GM12878 (cell line): ENCODE measurements at regions not wholly inside any gene's neighbourhood (a gene's known extent, or its start where the extent isn't known, plus 50 kb on each side); places are given as distances from the start of the nearest gene placed in this dataset.

Source experiments
- ATAC-seq: fragments of 200-7000 bp; cut with Tn5 transposase; 3 replicates; pipeline ENCODE4 v1.9.1; 2020; ENCODE audit warnings: mild to moderate bottlenecking, moderate library complexity
- BruUV-seq: library from RNA; stranded (reverse); fragments of 400-500 nt; replicated peaks from 2 replicates; lab custom pipeline; 2021; lab: Mats Ljungman, UMichigan
- CTCF ChIA-PET: fragments of 300-600 bp; sonication (Branson Sonifier 250); formaldehyde crosslinking; extraction: SDS; loops from one replicate; lab custom pipeline; 2021; ENCODE audit warnings: inconsistent platforms; lab: Yijun Ruan, JAX
- POLR2A ChIA-PET: fragments of 350-600 bp; formaldehyde crosslinking; extraction: SDS; loops from one replicate; lab custom pipeline; 2021; ENCODE audit warnings: inconsistent platforms; lab: Charles Lee
- RAD21 ChIA-PET: fragments of 300-600 bp; sonication (Branson Sonifier 250); formaldehyde crosslinking; loops from one replicate; lab custom pipeline; 2023; ENCODE audit warnings: antibody characterized with exemption; ENCODE audit not compliant: unreplicated experiment; lab: Charles Lee
- SMC1A ChIA-PET: fragments of 300-600 bp; sonication (Branson Sonifier 250); formaldehyde crosslinking; loops from one replicate; lab custom pipeline; 2023; ENCODE audit not compliant: unreplicated experiment, uncharacterized antibody; lab: Charles Lee
- DNase-seq: peaks from one replicate; pipeline ENCODE4 v3.0.0-alpha.2; 2011; ENCODE audit warnings: low read depth, low spot score
- FAIRE-seq: peaks from 3 replicates; lab custom pipeline; 2011; peaks lifted over from hg19 to GRCh38; lab: Jason Lieb, UNC
- H2AFZ ChIP-seq: 2 replicates; pipeline ENCODE4 v1.6.0; 2011; ENCODE audit warnings: low read depth, low read length, control low read depth; ENCODE audit not compliant: control insufficient read depth
- H3K27ac ChIP-seq: 2 replicates; pipeline ENCODE4 v1.5.1; 2011; ENCODE audit warnings: control low read depth; ENCODE audit not compliant: control insufficient read depth, insufficient read depth
- H3K27me3 ChIP-seq, 2 experiments: replicated peaks in 1 of 2; 2 replicates each; pipeline versions ENCODE4 v1.6.0 to v1.6.1; 2011; ENCODE audit warnings: low read length in 1 of 2; ENCODE audit not compliant: control insufficient read depth in 2 of 2, insufficient read depth in 2 of 2
- H3K36me3 ChIP-seq, 2 experiments: 2 replicates each; pipeline ENCODE4 v1.5.1; 2011; ENCODE audit warnings: low read length in 1 of 2; ENCODE audit not compliant: control insufficient read depth in 2 of 2, insufficient read depth in 2 of 2
- H3K4me1 ChIP-seq: 2 replicates; pipeline ENCODE4 v1.6.1; 2011; ENCODE audit warnings: mild to moderate bottlenecking, low read length, moderate library complexity, mixed read lengths; ENCODE audit not compliant: control insufficient read depth, insufficient read depth
- H3K4me2 ChIP-seq: 2 replicates; pipeline ENCODE4 v1.6.0; 2011; ENCODE audit warnings: control low read depth; ENCODE audit not compliant: control insufficient read depth, insufficient read depth
- H3K4me3 ChIP-seq: fragments of 200-600 bp; sonication (generic); 2 replicates; pipeline ENCODE4 v1.5.1; 2016
- H3K79me2 ChIP-seq: 2 replicates; pipeline ENCODE4 v1.6.0; 2011; ENCODE audit warnings: low read length; ENCODE audit not compliant: control insufficient read depth, insufficient read depth
- H3K9ac ChIP-seq: 2 replicates; pipeline ENCODE4 v1.8.0; 2011; ENCODE audit warnings: low read length, control low read depth, mixed read lengths; ENCODE audit not compliant: control insufficient read depth, insufficient read depth
- H3K9me3 ChIP-seq: replicated peaks from 3 replicates; pipeline ENCODE4 v1.5.1; 2011; ENCODE audit warnings: mild to moderate bottlenecking, low read length; ENCODE audit not compliant: control insufficient read depth, insufficient read depth
- H4K20me1 ChIP-seq: 2 replicates; pipeline ENCODE4 v1.6.0; 2011; ENCODE audit not compliant: control insufficient read depth, insufficient read depth
- CREM ChIP-seq: IDR thresholded peaks from 2 replicates; pipeline ENCODE4 v1.6.1; 2014; ENCODE audit warnings: antibody characterized with exemption, low read depth
- E4F1 ChIP-seq: fragments of 450-650 bp; IDR thresholded peaks from 2 replicates; pipeline ENCODE4 v1.6.1; 2018; ENCODE audit warnings: borderline replicate concordance, mild to moderate bottlenecking; ENCODE audit not compliant: partially characterized antibody
- IKZF1 ChIP-seq: fragments of 450-650 bp; conservative IDR thresholded peaks from 2 replicates; pipeline ENCODE4 v1.6.1; 2017; ENCODE audit warnings: antibody characterized with exemption, mild to moderate bottlenecking
- IRF4 ChIP-seq: IDR thresholded peaks from 2 replicates; pipeline ENCODE4 v1.6.1; 2011; ENCODE audit warnings: low read depth, low read length
- MEF2A ChIP-seq: IDR thresholded peaks from 2 replicates; pipeline ENCODE4 v1.6.1; 2011; ENCODE audit warnings: low read depth, mild to moderate bottlenecking, low read length, moderate library complexity; ENCODE audit not compliant: insufficient read depth
- MXI1 ChIP-seq: fragments of 150-350 bp; IDR thresholded peaks from 2 replicates; pipeline ENCODE4 v1.6.1; 2011; ENCODE audit warnings: low read depth, mild to moderate bottlenecking, inconsistent platforms, low read length, improper control_type of control experiment
- RFX5 ChIP-seq: IDR thresholded peaks from 2 replicates; pipeline ENCODE4 v1.6.1; 2011; ENCODE audit warnings: low read depth, low read length, improper control_type of control experiment
- SIN3A ChIP-seq: IDR thresholded peaks from 2 replicates; pipeline ENCODE4 v1.6.1; 2012; ENCODE audit warnings: low read depth, low read length, improper control_type of control experiment
- SUPT20H ChIP-seq: IDR thresholded peaks from 2 replicates; pipeline ENCODE4 v1.6.1; 2011; ENCODE audit warnings: low read depth, mild to moderate bottlenecking, low read length, moderate library complexity, borderline replicate concordance; ENCODE audit not compliant: control insufficient read depth
- WGBS: methylation state at CpG from one replicate; pipeline ENCODE4 v1.1.6; 2016; ENCODE audit warnings: low lambda C conversion rate; ENCODE audit not compliant: insufficient replicate concordance, insufficient coverage; ENCODE audit errors: missing lambda C conversion rate; 5-methylcytosine and 5-hydroxymethylcytosine counted together
- in situ Hi-C: fragments of 300-500 bp; cut with MboI; formaldehyde crosslinking; loops from 9 replicates; pipeline ENCODE4 v1.14.3; 2018; ENCODE audit warnings: mixed read lengths
- intact Hi-C: fragments of 100-400 bp; cut with micrococcal nuclease; formaldehyde crosslinking; loops from one replicate; pipeline ENCODE4 v1.14.2; 2022; ENCODE audit not compliant: unreplicated experiment
- TF ChIP-seq, protein P1 (sequence below): IDR thresholded peaks from 2 replicates; pipeline ENCODE4 v1.6.1; 2011; ENCODE audit warnings: mild to moderate bottlenecking, low read depth, low read length, moderate library complexity; ENCODE audit not compliant: insufficient replicate concordance
- TF ChIP-seq, protein P2 (sequence below): fragments of 450-650 bp; IDR thresholded peaks from 2 replicates; pipeline ENCODE4 v1.6.1; 2017; ENCODE audit warnings: mild to moderate bottlenecking, low read depth, inconsistent platforms; ENCODE audit not compliant: poor library complexity, severe bottlenecking
- TF ChIP-seq, protein P3 (sequence below): fragments of 450-650 bp; IDR thresholded peaks from 2 replicates; pipeline ENCODE4 v1.6.1; 2016; ENCODE audit warnings: mild to moderate bottlenecking

DNA sequence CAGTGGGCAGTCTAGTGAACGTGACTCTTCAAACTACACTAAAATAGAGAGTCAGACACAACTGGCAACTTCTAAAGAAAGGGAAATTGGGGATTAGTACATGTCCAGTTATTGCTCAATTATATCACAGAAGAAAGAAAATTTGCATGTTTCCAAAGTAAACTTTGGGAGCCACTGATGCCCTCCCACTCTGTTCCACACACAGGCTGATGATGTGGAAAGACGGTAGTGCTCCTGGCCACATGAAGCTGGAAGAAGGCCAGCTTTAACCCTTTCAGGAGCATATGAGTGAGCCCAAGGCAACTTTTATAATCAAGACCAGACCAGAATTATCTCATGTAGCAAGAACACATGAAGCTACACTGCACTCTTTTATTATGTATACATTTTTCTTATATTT lies 141.0 kb downstream of the NR4A2 start:
- ChIA-PET POLR2A (no interaction called here), CTCF (interaction anchor here (1.5 to 3.3 kb wide), 2 partner anchors 131 to 397 kb away, joined by 3 to 23 read pairs; no protein-coding TSS in a partner anchor), RAD21 (interaction anchor here (1.4 kb wide), 1 partner anchor 1002 kb away, joined by 4 read pairs; no protein-coding TSS in a partner anchor), SMC1A (interaction anchor here (3.6 kb wide), 1 partner anchor 398 kb away, joined by 22 read pairs; no protein-coding TSS in a partner anchor)
- Histone ChIP-seq H4K20me1 (no peaks in the 10 kb centered on the region), H3K4me2 (no peak overlapping the region), H3K27me3 (no peaks in the 10 kb centered on the region), H3K79me2 (no peaks in the 10 kb centered on the region), H3K9ac (no peak overlapping the region), H3K36me3 (no peaks in the 10 kb centered on the region), H2AFZ (no peak overlapping the region), H3K9me3 (no peaks in the 10 kb centered on the region), H3K4me1 (no peaks in the 10 kb centered on the region), H3K27ac (no peak overlapping the region), H3K4me3 (no peak overlapping the region)
- no TSS peak for BruUV-seq
- intact Hi-C loops: no loop called here
- 25% methylated on average over 2 of the region's 2 CpGs for WGBS
- DNase-seq (no peak), ATAC-seq (no peak), FAIRE-seq (no peak)
- TF ChIP-seq, protein P1, sequence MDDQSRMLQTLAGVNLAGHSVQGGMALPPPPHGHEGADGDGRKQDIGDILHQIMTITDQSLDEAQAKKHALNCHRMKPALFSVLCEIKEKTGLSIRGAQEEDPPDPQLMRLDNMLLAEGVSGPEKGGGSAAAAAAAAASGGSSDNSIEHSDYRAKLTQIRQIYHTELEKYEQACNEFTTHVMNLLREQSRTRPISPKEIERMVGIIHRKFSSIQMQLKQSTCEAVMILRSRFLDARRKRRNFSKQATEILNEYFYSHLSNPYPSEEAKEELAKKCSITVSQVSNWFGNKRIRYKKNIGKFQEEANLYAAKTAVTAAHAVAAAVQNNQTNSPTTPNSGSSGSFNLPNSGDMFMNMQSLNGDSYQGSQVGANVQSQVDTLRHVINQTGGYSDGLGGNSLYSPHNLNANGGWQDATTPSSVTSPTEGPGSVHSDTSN: no peak
- TF ChIP-seq, protein P2, sequence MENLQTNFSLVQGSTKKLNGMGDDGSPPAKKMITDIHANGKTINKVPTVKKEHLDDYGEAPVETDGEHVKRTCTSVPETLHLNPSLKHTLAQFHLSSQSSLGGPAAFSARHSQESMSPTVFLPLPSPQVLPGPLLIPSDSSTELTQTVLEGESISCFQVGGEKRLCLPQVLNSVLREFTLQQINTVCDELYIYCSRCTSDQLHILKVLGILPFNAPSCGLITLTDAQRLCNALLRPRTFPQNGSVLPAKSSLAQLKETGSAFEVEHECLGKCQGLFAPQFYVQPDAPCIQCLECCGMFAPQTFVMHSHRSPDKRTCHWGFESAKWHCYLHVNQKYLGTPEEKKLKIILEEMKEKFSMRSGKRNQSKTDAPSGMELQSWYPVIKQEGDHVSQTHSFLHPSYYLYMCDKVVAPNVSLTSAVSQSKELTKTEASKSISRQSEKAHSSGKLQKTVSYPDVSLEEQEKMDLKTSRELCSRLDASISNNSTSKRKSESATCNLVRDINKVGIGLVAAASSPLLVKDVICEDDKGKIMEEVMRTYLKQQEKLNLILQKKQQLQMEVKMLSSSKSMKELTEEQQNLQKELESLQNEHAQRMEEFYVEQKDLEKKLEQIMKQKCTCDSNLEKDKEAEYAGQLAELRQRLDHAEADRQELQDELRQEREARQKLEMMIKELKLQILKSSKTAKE: no peak
- TF ChIP-seq IKZF1 (no peak), CREM (no peak), SUPT20H (no peak), MEF2A (no peak), SIN3A (no peak), RFX5 (no peak), MXI1 (no peak), IRF4 (no peak), E4F1 (no peak)
- TF ChIP-seq, protein P3, sequence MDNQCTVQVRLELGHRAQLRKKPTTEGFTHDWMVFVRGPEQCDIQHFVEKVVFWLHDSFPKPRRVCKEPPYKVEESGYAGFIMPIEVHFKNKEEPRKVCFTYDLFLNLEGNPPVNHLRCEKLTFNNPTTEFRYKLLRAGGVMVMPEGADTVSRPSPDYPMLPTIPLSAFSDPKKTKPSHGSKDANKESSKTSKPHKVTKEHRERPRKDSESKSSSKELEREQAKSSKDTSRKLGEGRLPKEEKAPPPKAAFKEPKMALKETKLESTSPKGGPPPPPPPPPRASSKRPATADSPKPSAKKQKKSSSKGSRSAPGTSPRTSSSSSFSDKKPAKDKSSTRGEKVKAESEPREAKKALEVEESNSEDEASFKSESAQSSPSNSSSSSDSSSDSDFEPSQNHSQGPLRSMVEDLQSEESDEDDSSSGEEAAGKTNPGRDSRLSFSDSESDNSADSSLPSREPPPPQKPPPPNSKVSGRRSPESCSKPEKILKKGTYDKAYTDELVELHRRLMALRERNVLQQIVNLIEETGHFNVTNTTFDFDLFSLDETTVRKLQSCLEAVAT: no peak
- in situ Hi-C loops: no loop called here
